Muscle of back (tissue), 3 donors: ENCODE measurements at regions not wholly inside any gene's neighbourhood (a gene's known extent, or its start where the extent isn't known, plus 50 kb on each side); places are given as distances from the start of the nearest gene placed in this dataset.
"Not testable (repeated sequence)": the region's sequence is repeated elsewhere in the genome, so short reads cannot be mapped to it uniquely, and the experiment has no call there.

Source experiments
- DNase-seq, 3 donors: peaks; one replicate each; pipeline versions ENCODE4 v3.0.0 to v3.0.0-alpha.2; 2013

DNA sequence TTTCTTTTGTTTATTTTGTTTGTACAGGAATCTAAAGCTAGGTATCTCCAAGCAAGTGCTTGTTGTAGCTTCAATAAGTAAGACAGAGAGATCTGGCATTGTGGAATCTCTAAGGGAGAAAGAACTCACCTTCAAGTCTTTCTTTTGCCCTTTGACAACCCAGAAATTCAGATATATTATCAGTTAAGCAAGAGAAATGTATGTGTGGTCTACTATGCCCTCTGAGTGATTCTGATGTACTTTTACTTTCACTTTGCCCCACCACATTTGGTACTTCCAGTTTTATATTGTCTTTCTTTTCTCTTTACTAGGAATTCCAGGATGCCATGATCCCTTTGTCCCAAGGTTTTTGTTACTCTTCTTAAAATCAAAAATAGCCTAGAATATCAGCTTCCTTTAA lies 259.6 kb upstream of the PIK3C3 start:
- DNase-seq = no peak

DNA sequence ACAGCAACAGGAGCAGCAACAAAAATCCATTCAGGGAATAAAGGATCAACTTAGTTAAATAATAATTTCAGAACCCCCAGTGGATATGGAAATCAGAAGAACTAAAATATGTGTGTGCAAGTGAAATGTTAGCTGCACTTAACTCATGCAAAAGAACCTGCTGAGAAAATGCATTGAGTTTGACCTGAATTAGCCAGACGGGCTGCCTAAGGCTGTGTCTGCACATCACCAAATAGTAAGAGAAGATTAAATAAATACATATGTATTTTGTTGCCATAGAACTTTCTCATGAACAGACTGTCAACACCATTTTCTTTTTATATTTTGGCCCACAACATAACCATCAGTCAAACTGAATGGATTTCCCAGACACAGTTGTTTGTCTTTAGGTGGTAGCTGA lies 262.0 kb upstream of the PIK3C3 start:
- DNase-seq = no peak

DNA sequence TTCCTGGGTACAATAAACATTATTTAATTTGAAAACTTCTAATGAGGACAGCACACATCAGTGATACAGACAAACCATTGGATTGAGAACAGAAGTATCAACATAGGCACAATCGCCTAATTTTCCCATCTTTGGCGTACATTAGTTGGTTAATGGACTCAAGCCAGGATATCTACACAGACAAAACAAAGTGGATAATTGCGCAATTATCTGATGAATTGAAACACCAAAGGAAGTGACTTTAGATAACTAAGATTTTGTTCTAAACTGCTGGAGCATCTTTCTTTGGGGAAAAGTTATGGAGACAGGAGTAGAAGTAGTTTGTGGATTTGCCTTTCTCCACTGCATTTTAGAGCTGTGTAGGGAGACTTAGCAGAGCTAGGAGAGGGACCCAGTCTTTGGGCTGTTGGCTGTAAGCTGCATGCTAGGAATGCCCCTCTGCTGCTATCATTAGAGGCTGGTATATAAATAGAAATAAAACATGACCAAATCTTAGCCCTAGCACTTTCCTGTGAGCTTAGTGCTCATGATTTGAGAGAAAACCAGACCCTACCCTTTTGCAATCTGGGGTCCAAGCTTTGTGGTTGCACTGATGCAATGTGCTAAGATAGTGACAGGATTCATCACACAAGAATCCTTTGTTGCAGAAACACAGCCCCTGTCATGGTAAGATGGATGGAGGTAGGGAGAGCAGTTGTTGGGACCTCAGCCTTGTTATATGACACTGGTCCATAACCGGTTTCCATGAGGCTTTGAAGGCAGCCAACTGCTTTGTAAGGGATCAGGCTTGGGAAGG lies 264.5 kb upstream of the PIK3C3 start:
- peak in 1 of 3 donors; percentile 2 for DNase-seq

DNA sequence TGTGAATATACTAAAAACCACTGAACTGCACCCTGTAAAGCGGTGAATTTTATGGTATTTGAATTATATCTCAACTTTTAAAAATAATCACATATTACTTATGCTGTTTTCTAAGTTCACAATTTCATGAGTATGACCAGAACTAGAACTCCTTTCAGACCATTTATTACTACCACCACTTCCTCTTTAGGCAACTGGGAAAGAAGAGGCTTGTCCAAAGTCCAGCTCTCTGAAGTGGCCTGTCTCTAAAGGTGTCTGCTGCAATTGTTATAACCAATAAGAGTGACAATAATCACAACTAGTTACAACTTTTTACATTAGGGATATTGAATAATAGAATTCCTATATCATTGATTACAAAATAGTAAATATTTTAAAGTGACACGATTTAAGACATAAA lies 267.9 kb upstream of the PIK3C3 start:
- no peak for DNase-seq

DNA sequence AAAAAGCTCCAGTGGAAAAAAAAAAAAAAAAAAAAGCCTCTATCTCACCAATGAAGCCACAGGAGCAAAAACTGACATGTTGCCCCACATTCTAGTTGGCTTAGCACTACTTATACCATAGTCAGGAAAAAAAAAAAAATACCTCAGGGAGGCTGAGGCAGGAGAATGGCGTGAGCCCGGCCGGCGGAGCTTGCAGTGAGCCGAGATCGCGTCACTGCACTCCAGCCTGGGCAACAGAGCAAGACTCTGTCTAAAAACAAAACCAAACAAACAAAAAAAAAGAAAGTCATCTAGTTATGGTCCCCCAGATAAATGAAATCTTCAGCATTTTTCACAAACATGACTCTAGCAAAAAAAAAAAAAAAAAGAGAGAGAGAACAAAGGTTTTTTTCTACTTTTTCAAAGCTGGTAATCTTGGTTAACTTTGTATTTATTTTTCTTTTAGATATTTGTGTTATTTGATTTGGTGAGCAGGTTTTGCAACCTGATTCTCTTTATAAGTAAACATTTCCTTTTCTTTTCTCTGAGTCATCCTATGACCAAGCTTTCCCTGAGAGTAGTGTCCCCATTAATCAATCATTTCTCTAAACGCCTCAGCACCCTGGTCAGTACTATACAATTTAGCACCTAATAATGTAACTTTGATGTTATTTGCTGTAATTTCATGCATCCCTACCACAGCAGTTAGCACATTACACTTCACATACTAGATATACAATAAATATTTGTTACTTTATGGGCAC lies 273.7 kb upstream of the PIK3C3 start:
- no peak for DNase-seq

DNA sequence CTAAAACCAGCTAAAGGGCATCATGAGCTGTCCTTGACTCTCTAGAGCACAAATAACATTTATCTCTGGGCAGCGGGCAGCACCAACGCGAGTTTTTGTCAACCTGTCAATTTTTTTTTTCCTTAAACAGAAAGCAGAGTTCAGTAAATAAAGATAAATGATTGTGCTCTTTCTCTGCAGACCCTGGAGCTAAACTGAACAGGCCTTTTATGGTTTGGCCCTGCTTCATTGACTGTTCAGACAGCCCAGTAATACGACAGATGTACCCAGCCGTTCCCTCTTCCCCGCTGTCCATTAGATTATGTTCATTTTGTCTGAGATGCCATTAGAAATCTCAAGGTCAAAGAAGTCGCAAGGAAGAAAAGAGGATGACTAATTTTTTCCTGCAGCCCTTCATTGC lies 280.5 kb upstream of the PIK3C3 start:
- no peak for DNase-seq

DNA sequence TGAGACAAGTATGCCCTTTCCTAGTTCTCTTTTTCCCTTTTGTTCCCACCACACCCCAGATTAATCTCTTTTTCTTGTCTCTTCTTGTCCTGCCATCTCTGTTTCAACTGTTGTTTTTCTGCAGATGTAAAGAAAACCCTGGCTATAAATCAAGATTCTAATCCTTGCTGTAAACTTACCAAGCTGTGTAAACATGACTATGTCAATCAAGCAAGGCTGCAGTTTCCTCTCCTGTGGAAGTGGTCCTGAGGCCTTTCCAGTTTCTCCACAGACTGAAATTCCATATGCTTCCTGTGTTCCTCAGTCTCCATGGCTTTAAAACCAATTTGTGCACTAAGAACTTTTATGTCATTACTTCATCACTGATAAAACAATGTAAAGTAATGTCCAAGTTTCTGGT lies 288.8 kb upstream of the PIK3C3 start:
- DNase-seq = peak in 1 of 3 donors; percentile 16

DNA sequence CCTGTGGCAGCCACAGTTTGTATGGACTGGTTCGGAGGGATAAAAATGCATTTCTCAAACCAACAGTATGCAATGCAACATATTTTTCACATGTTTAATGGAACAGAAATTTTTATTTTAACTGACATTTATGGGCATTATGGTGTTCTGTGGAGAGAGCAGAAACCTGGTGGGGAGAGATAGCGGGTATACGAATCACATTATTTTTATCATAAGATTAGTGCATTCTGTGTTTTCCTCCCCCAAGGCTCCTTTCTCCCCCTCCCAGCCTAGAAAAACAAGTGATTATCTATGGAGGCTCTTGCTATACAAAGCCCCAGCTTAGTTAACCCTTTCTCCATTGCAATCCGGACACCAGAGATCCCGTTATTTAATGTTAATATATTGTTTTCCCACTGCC lies 289.8 kb upstream of the PIK3C3 start:
- DNase-seq = no peak

DNA sequence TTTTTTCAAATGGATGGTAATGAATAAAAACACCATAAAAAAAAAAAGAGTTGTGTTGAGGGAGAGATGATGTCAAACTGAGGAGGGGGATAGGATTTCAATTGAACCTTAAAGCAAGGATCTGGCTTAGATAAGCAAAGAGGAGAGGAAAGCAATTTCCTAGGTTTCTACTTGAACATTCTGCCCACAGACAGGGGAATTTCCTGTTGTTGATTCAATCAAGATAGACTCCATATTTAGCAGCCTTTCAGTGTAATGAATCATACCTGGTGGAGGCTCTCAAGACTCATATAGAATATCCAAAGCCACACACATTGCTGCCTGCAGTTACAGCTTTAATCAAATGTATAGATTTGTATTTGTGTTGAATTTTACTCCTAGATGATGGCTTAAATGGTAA lies 294.4 kb upstream of the PIK3C3 start:
- peak in 1 of 3 donors; percentile 7 for DNase-seq

DNA sequence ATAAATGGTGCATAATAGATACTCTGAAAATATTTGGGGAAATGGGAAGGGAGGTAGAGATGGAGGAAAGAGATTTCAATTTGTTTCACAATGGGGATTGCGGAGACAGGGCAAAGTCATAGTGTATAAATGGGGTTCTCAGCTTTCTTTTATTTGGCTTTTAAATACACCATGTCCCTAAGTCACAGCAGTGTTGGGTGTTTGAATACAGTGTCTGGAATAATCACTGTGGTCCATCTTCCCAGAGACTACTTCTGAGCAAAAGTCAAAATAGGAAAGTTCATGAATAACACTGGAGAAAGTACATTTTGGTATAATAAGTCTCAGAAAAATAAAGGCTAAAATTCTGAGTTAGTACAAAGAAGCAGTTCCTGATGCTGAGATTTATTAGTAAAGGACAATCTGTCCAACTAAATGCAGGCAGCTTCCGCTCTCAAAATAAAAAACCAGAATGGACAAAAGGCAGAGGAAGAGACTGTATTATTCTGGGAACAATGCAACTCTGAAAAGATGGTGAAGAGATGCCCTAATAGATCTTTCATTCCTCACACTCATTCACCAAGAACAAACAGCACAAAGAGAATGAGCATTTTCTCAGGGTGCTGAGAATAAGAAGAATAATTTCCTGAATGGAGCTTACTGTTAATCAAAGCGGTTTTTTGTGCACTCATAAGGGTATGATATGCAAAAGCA lies 295.4 kb upstream of the PIK3C3 start:
- no peak for DNase-seq

DNA sequence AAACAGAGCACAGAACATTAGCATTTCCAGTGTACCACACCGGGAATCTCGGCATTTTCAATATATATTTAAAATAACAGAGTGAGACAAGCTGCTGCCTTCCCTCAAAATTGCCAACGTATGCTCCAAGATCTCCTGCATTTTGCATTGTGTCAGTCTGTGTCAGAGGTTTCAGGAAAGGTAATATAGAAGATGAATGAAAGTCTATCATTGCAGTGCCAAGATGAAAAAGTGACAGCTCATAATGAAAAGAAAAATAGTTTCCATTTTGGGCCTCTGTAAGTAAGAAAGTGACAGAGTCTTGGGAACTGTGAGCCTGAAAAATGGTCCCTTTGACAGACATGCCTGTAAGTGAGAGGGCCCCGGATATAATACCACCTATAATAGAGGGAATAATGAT lies 297.8 kb upstream of the PIK3C3 start:
- no peak for DNase-seq

DNA sequence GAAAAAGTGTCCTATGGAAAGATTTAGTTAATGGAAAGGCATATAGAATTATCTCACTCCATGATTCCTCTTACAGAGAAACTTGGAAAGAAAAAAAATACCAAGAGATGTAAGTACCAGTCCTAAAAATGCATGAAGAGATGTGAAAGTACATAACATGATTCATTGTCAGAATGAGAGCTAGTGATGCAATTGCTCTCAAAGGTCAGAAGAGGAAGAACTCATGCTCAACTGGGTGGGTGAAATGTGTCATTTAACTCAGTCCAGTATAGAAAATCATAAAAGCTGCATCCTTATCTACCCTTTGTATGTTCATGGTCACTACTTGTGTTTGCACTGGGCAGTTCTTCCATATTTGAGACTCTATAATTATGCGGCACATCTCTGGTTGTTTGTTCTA lies 300.0 kb upstream of the PIK3C3 start:
- no peak for DNase-seq

DNA sequence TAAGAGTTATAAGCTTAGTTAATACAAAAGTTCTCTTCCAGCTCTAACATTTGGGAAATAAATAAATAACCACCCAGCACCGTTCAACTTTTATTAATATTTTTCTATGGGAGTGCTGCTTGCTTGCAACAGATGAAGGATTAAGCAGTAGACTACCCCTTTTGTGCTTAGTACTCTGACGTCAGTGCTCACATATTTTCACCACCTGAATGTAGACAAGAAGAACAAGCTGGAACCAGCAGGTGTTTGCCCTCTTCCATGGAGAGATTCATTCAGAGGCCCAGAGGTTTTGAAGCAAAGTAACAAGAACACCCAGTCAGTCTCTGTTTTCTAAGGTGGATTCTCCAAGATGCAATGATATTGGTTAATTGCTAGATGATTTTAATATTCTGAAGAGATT lies 307.1 kb upstream of the PIK3C3 start:
- DNase-seq = no peak

DNA sequence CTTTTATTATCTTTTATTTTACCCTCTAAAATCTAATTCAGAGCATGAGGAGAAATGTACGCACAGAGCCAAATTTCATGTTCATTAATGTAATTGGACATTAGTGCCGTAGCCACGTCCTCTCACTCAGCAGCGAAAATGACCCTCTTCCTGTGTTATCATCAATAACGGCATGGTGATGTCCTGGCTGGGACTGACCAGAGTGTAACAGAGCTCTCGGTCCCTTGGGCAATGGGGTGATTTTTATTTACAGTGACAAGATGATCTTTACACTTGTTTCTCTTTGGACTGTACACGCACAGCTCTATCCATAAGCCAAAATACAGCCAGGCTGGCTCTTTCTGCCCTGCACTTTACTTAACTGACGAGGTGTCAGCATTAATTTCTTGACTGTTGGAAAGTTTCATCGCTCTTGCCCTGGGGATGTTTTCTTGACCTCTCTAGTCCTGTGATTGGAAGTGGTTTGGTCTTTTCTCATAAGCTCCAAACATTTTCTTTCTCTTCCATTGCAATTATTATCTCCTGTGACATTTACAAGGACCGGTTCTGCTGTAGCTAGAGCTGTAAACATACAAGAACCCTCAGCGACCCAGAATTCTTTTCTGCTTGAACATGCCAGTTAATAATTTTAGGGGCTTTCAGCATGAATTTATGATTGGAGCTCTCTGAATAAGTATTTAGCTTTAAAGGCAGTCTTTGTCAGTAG lies 308.0 kb upstream of the PIK3C3 start:
- no peak for DNase-seq

DNA sequence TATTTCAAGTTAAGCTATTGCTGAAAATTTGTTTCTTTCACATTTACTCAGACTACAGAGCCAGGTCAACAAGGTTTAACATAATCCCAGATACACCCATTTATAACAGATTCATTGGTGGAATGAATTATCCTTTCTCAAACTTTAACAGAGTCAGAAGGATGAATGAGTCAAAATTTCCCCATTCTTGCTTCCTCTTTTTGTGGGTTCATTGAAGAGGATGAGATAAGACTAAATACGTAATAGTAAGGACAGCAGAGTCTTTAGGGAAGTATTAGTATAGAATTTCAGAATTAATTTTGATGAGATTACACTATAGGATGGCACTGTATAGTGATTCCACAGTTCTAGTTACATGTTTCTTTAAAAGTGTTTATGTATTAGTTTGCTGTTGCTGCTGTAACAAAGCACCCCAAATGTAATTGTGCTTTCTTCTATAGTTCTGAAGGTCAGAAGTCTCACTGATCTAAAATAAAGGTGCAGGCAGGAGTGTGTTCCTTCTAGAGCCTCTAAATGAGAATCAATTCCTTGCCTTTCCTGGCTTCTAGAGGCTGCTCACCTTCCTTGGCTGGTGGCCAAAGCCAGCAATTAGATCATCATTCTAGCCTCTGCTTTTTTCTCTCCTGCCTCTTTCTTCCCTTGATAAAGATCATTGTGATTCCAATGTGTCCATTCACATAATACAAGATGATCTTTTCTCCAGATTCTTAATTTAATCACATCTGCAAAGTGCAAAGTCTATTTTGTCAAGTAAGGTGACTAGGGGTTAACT lies 309.3 kb upstream of the PIK3C3 start:
- no peak for DNase-seq

DNA sequence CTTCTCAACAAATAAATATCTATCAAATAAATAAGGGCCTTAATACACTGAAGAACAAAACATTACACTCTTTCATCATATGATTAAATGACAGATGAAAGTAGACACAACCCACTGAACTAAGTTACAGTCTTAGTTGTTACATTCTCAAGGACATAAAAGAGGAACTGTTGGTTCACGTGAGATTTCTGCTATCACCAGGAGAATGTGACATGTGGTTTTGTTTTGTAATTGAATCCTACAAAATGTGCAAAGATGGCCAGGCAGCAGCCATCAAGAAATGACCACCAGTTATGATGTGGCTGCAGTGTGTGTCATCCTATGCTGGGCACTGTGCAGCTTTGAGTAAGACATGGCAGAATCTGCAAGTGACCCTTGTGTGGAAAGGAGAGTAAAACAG lies 310.6 kb upstream of the PIK3C3 start:
- no peak for DNase-seq

DNA sequence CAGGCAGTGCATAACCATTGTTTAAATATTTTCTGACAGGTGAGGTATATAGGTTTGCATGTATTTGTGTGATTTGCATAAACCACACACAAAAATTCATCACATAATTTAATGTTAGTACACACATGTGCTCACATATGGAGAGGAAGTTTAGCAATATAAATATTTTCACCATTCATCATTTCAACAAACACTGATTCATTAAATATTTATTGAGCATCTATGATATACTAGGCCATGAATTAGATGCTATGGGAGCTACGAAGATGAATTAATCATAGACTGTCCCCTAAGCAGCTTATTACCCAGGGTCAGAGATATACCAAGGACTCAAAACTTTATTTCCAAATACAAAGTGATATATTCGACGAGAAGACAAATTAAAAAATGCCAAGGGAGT lies 311.6 kb upstream of the PIK3C3 start:
- DNase-seq = no peak

DNA sequence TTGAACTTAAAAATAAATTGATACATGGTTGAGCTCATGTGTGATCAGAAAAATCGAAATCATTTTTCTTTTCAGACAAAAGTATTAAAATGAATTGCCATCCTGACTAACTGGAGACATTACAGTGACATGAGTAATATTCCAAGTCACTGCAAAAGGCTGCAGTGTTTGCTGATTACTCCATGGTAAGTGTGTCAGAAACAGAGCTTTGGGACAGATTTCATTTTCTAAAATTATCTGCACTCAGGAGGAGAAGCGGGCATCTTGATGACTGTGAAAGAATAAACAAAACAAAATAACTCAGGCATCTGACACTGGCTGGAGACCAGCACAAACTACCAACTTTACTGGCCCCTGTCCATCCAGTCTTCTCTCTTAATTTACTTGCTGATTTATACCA lies 312.3 kb upstream of the PIK3C3 start:
- no peak for DNase-seq

DNA sequence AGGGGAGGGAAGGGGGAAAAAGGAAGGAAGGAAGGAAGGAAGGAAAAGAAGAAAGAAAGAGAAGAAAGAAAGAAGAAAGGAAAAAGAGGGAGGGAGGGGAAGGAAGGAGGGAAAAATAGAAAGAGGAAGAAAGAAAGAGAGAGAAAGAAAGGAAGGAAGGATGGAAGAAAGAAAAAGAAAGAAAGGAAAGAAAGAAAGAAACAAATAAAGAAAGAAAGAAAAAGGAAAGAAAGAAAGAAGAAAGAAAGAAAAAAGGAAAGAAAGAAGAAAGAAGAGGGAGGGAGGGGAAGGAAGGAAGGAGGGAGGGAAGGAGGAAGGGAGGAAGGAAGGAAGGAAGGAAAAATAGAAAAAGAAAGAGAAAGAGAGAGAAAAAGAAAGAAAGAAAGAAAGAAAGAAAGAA lies 315.8 kb upstream of the PIK3C3 start:
- DNase-seq = no peak

DNA sequence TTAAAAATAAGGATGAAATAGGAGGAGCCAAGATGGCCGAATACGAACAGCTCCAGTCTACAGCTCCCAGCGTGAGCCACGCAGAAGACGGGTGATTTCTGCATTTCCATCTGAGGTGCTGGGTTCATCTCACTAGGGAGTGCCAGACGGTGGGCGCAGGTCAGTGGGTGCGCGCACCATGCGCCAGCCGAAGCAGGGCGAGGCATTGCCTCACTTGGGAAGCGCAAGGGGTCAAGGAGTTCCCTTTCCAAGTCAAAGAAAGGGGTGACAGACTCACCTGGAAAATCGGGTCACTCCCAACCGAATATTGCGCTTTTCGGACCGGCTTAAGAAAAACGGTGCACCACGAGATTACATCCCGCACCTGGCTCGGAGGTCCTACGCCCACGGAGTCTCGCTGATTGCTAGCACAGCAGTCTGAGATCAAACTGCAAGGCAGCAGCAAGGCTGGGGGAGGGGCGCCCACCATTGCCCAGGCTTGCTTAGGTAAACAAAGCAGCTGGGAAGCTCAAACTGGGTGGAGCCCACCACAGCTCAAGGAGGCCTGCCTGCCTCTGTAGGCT lies 323.2 kb upstream of the PIK3C3 start:
- not testable (repeated sequence) for DNase-seq

DNA sequence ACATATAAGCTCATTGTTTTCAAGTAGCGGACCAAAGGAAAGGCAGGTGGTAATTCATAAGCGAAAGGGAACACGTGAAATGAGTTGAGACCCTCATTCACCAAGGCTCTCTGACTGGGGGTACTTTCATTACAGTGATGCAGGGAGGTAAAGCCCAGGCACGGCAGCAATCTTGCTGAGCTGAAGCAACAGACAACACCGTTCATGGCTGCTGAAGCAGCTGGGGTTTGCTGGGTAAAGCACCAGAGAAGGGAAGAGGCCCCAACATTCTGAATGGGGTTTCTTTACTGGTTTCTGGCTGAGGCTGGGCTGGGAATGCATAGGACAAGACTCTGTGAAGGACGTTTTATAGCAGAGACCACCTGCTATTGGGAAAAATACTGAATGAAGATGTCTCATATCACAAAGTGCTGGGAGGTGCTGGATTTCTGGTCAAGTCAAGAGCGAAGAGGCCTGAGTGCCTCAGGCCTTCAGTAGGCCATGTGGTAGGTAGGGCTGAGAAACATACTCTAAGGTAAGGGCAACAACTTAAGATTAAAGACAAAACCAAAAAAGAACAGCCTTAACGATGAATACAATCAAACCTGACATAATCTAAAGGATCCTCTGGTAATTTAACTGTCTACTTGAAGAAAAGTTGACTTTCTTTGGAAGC lies 324.7 kb upstream of the PIK3C3 start:
- DNase-seq = no peak
